Stimulated activated effector memory CD8-positive, alpha-beta T cell treated with anti-CD3 and anti-CD28 coated beads, Interleukin-12 subunit alpha, Interleukin-12 subunit beta, amount 100 ng/mL, for 72 hours (primary cell): ENCODE measurements at regions not wholly inside any gene's neighbourhood (a gene's known extent, or its start where the extent isn't known, plus 50 kb on each side); places are given as distances from the start of the nearest gene placed in this dataset.

ENCODE experiments used
- ATAC-seq: fragments of 150-1000 bp; cut with Tn5 transposase; 2 replicates; pipeline ENCODE4 v1.10.0; 2021
- DNase-seq, 2 donors: peaks; one replicate each; pipeline ENCODE4 v3.0.0; 2021 to 2022; ENCODE audit warnings: low spot score in 2 of 2
- H3K27ac Mint-ChIP-seq: one replicate; pipeline ENCODE4 v1.8.0; 2022; ENCODE audit warnings: mild to moderate bottlenecking, mixed read lengths
- H3K36me3 Mint-ChIP-seq: one replicate; pipeline ENCODE4 v1.8.0; 2022; ENCODE audit warnings: mild to moderate bottlenecking, mixed read lengths
- H3K4me1 Mint-ChIP-seq: one replicate; pipeline ENCODE4 v1.8.0; 2022; ENCODE audit warnings: mixed read lengths
- H3K4me3 Mint-ChIP-seq: one replicate; pipeline ENCODE4 v1.8.0; 2022; ENCODE audit warnings: mild to moderate bottlenecking, mixed read lengths
- H3K9me3 Mint-ChIP-seq: one replicate; pipeline ENCODE4 v1.8.0; 2022; ENCODE audit warnings: mixed read lengths

DNA sequence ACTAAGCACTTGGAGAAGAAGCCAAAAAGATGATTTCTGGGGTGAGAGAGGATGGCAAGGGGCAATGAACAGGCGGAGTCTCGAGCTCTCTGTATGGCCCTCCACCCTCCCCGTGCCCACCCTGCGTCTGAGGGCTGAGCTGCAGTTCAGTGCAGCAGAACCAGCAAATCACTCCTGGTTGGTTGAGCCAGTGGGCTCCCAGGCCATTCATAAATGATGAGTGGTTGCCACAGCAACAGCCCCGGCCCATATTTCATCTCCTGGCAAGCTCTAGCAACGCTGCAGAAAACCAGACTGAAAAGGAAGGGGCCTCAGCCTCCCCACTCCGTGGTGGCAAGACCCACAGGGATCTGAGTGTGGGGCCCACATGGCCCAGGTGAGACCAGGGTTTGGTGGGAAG is 93.8 kb upstream of the PPP1R26 start:
- H3K27ac Mint-ChIP-seq: no peak overlapping the region
- H3K4me1 Mint-ChIP-seq: peaks cover 6% of the 10 kb centered on the region
- no peak overlapping the region for H3K4me3 Mint-ChIP-seq
- H3K36me3 Mint-ChIP-seq: peaks cover 14% of the 10 kb centered on the region
- ATAC-seq: no peak
- no peak for DNase-seq
- no peaks in the 10 kb centered on the region for H3K9me3 Mint-ChIP-seq

- ATAC-seq: no peak
- no peaks in the 10 kb centered on the region for H3K9me3 Mint-ChIP-seq
- peaks cover 14% of the 10 kb centered on the region for H3K36me3 Mint-ChIP-seq
- H3K27ac Mint-ChIP-seq: no peak overlapping the region
- DNase-seq: no peak
- peaks cover 6% of the 10 kb centered on the region for H3K4me1 Mint-ChIP-seq
- no peak overlapping the region for H3K4me3 Mint-ChIP-seq
These were observed 91.6 kb upstream of the PPP1R26 start for GRCh38 chr9:135387976-135388375.

GRCh38 chr9:135388530-135388929 is 91.1 kb upstream of the PPP1R26 start:
- no peak overlapping the region for H3K4me3 Mint-ChIP-seq
- no peak overlapping the region for H3K27ac Mint-ChIP-seq
- no peaks in the 10 kb centered on the region for H3K9me3 Mint-ChIP-seq
- peaks cover 6% of the 10 kb centered on the region for H3K4me1 Mint-ChIP-seq
- ATAC-seq: no peak
- DNase-seq: no peak
- peaks cover 14% of the 10 kb centered on the region for H3K36me3 Mint-ChIP-seq

DNA sequence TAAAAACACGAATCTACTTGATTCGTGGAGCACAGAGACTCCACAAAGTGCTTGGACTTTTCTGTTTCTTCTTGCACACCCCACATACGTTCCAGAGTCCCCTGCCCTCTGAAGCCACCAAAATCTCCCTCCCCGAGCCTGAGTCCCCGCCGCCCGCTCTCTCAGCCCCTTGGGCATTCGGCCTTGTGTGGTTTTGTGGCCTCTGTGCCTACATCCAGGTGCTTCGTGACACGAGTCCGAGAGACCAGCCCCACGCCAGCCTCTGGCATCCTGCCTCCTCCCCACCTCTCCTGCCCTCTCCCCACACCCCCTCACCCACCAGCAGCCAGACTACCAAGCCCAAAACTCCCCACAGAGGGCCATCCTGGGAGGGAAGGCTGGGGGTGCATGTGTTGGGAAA is 87.8 kb upstream of the PPP1R26 start:
- H3K9me3 Mint-ChIP-seq: no peaks in the 10 kb centered on the region
- H3K4me3 Mint-ChIP-seq: no peak overlapping the region
- no peak overlapping the region for H3K27ac Mint-ChIP-seq
- H3K4me1 Mint-ChIP-seq: no peaks in the 10 kb centered on the region
- DNase-seq (no peak), ATAC-seq (no peak)
- H3K36me3 Mint-ChIP-seq: no peaks in the 10 kb centered on the region

DNA sequence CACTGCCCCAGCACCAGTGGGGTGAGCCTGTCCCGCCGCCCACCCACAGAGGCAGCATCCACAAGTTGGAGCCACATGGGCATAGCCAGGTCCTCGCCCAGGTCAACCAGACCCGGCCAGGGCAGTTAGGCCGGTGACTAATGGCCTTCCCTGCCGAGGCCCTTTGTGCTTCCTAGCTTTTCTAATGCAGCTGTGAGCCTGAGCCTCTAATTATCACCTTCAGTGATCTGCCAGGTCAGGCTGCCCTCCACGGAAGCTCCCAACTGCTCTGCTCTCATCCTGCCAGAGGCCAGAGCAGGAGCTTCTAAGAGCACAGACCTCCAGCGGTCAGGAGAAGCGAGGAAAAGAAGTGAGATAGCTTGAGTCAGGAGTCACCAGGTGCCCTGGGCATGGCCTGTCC is 87.1 kb upstream of the PPP1R26 start:
- no peak for ATAC-seq
- no peaks in the 10 kb centered on the region for H3K4me1 Mint-ChIP-seq
- no peaks in the 10 kb centered on the region for H3K9me3 Mint-ChIP-seq
- H3K4me3 Mint-ChIP-seq: no peak overlapping the region
- H3K27ac Mint-ChIP-seq: no peak overlapping the region
- no peak for DNase-seq
- no peaks in the 10 kb centered on the region for H3K36me3 Mint-ChIP-seq

- no peak overlapping the region for H3K27ac Mint-ChIP-seq
- no peak overlapping the region for H3K4me3 Mint-ChIP-seq
- H3K36me3 Mint-ChIP-seq: no peaks in the 10 kb centered on the region
- no peaks in the 10 kb centered on the region for H3K4me1 Mint-ChIP-seq
- no peak for ATAC-seq
- no peak for DNase-seq
- H3K9me3 Mint-ChIP-seq: no peaks in the 10 kb centered on the region
These were observed 85.5 kb upstream of the PPP1R26 start for GRCh38 chr9:135394131-135394530.

DNA sequence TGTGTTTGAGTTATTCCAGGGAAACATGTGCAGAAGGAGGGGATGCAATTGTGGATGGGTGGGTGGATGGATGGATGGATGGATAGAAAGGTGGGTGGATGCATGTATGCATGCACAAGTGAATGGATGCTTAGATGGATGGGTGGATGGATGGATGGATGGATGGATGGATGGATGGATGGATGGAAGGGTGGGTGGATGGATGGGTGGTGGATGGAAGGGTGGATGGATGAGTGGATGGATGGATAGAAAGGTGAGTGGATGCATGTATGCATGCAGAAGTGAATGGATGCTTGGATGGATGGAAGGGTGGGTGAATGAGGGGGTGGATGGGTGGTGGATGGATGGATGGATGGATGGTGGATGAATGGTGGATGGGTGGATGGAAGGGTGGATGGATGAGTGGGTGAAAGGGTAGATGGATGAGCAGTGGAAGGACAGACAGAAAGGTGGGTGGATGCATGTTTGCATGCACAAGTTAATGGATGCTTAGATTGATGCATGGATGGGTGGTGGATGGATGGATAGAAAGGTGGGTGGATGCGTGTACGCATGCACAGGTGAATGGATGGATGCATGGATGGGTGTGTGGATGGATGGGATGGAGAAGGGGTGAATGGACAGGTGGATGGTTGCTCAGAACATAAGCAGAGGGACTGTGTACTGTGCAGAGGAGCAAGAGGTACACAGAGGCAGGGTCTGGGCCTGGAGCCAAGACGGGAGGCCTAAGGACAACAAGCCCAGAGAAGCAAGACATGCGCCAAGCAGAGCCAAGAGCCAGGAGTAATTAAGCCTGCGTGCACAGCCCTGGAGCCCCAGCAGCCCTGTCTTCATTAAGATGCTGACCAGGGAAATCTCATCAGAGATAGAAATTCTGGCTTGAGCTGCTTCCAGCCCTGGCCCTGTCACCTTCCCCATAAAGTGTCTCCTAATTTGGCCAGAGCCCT is 84.6 kb upstream of the PPP1R26 start:
- Mint-ChIP-seq H3K9me3 (no peaks in the 10 kb centered on the region), H3K36me3 (no peaks in the 10 kb centered on the region), H3K4me3 (no peak overlapping the region), H3K4me1 (no peaks in the 10 kb centered on the region), H3K27ac (no peak overlapping the region)
- no peak for ATAC-seq
- no peak for DNase-seq

- ATAC-seq (no peak), DNase-seq (no peak)
- H3K4me1 Mint-ChIP-seq: no peaks in the 10 kb centered on the region
- H3K4me3 Mint-ChIP-seq: no peak overlapping the region
- no peaks in the 10 kb centered on the region for H3K9me3 Mint-ChIP-seq
- H3K27ac Mint-ChIP-seq: no peak overlapping the region
- H3K36me3 Mint-ChIP-seq: no peaks in the 10 kb centered on the region
These were observed 82.4 kb upstream of the PPP1R26 start for GRCh38 chr9:135397142-135397541.

DNA sequence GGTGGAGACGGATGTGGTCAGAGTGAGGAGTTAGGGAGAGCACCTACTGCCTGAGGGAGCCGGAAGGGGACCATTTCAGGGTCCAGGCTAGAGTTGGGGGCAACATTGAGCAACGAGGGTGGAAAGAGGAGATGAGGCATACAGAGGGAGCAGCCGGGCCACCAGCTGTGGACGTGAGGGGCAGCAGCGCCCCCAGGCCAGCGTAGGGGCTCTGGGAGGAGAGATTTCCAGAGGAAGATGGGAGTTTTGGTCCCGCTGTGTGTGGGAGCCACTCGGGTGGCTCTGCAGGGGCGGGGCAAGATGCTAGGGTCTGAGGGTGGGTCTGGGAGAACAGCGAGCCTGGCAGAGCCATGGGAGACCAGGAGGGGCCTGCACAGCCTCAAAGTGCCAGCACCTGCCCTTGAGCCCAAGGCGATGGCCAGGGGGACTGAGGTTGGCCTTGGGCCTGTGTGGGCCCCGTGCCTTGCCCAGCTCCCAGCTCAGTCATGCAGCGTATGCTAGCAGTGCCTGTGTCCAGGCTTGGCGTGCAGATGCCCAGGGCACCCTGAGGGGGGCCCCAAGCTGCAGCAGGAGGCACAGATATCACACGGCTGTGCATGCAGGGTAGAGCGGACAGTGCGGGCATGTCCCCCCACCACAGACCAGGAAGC is 80.5 kb upstream of the PPP1R26 start:
- H3K4me3 Mint-ChIP-seq: no peak overlapping the region
- H3K36me3 Mint-ChIP-seq: no peaks in the 10 kb centered on the region
- ATAC-seq: peak; percentile 14
- no peaks in the 10 kb centered on the region for H3K9me3 Mint-ChIP-seq
- no peak overlapping the region for H3K27ac Mint-ChIP-seq
- DNase-seq: no peak
- no peaks in the 10 kb centered on the region for H3K4me1 Mint-ChIP-seq

GRCh38 chr9:135400496-135400895 is 79.1 kb upstream of the PPP1R26 start:
- Mint-ChIP-seq H3K36me3 (no peaks in the 10 kb centered on the region), H3K4me3 (no peak overlapping the region), H3K4me1 (no peaks in the 10 kb centered on the region), H3K27ac (no peak overlapping the region), H3K9me3 (no peaks in the 10 kb centered on the region)
- no peak for DNase-seq
- ATAC-seq: no peak

DNA sequence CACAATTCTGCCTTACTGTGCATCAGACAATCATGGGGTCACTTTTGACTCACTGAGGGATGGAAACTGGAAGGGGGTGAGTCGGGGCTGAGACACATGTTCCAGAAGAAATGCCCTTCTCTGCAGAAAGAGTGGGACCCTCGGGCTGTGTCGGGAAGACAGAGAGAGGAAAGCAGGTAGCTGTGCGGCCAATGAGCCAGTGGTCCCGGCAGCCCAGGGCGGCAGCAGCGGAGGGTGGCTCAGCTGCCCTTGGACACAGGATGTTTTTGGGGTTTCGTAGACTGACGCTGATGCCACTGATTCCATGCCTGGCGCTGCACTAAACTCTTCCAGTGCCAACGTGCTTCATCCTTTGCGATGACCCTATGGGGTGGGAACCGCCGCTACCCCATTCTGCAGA is 78.4 kb upstream of the PPP1R26 start:
- H3K9me3 Mint-ChIP-seq: no peaks in the 10 kb centered on the region
- DNase-seq: no peak
- H3K27ac Mint-ChIP-seq: no peak overlapping the region
- no peak overlapping the region for H3K4me3 Mint-ChIP-seq
- H3K36me3 Mint-ChIP-seq: no peaks in the 10 kb centered on the region
- ATAC-seq: no peak
- H3K4me1 Mint-ChIP-seq: no peaks in the 10 kb centered on the region

DNA sequence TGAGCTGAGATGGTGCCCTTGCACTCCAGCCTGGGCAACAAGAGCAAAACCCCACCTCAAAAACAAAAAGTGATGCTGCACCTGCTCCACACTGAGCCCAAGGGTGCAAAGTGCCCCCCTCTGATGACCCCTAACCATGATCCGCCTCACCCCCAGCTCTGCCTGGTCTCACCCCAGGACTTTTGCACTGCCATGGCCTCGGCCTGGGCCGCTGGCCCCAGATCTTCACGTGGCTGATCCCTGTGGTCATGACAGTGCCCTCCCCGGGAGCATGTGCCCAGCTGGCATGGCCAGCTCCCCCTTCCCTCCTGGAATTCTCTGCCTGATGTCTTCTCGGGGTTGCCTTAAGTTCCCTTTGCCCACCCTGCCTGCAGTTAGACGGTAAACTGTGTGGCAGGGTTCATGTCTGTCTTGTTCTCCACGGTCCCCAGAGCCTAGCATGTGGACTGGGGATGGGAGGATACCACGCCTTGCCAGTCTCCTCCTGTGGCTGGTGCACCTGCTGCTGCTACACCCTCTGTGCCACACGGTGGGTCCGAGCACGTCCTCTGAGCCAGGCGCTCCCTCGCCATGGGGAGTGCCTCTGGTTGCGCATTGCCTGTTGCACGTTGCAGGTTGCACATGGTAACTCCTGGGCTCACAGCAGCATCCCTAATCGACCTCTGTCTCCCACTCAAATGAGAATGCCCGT is 77.4 kb upstream of the PPP1R26 start:
- DNase-seq: no peak
- no peak for ATAC-seq
- Mint-ChIP-seq H3K27ac (no peak overlapping the region), H3K9me3 (no peaks in the 10 kb centered on the region), H3K36me3 (no peaks in the 10 kb centered on the region), H3K4me3 (no peak overlapping the region), H3K4me1 (no peaks in the 10 kb centered on the region)

DNA sequence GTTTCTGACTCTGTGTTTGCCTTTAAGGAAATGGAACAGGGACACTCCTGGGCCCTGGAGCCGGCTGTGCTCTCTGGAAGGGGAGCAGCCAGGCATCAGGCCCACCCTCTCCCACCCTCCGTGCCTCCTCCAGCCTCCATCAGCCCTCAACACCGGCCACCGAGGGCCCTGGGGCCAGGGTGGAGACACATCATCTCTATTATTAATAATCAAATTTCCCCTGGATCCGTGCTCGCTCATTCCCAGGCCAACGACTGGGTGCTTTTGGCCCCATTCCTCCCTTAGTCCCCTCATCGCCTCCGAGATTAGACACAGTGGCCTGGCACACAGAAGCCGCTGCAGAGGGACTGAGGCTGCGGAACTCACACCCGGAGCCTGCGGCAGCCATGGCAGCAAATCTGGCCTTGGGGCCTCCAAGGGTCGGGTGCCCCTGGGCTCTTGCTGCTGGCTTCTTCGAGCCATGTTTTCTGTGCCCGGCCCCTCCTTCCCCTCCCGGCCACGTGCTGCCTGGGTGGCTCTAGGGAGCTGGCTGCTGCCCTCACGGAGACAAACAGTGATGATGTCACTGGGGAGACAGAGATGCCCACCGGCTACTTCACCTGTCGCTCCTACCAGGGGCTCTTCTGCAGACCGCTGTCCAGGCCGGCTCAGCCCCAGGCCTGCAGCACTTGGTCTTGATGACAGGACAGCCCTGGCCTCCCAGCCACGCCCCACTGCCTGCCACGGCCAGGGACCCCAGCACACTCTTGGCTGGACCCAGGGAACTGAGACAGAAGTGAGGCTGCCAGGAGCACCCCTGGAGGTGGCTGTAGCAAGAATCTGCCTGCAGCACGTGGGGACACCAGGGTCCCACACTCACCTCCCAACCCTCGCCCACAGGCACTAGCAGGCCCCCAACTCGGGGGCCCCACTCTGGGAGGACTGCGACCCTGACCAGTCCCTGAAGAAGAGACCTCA is 76.6 kb upstream of the PPP1R26 start:
- no peaks in the 10 kb centered on the region for H3K4me1 Mint-ChIP-seq
- ATAC-seq (no peak), DNase-seq (no peak)
- H3K27ac Mint-ChIP-seq: no peak overlapping the region
- no peaks in the 10 kb centered on the region for H3K9me3 Mint-ChIP-seq
- H3K4me3 Mint-ChIP-seq: no peak overlapping the region
- no peaks in the 10 kb centered on the region for H3K36me3 Mint-ChIP-seq

DNA sequence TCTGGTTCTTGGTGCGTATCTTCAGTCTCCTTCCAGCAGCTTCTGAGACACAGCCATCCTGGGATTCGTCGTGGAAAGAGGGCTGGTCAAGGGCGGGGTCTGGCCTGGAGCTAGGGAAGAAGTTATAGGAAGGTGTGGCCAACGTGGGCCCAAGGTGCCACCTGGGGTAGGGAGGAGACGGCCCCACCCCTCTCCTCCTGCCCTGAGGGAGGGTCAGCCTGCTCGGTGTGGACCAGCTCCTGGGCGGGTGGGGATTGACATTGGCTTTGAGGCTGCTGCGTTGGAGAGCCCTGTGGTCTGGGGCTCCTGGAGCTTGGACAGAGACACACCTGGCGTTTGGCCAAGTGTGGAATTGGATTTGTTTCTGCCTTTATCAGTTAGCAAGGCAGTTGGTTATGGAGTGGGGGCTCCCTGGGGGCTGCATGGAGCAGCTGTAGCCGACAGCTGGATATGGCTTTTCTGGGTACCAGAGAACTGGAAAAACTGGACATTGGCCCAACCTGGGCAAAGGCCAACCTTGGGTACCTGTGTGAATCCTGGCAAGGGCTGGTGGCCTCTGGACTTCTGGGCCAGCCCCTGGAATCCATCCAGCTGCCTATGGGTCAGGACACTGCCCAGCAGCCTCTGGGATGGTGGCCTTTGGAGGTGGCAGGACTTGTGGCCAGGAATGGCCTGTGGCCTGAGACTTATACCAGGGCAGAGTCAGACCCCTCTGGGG is 75.7 kb upstream of the PPP1R26 start:
- Mint-ChIP-seq H3K27ac (no peak overlapping the region), H3K4me1 (no peaks in the 10 kb centered on the region), H3K9me3 (no peaks in the 10 kb centered on the region), H3K4me3 (no peak overlapping the region), H3K36me3 (no peaks in the 10 kb centered on the region)
- DNase-seq (no peak), ATAC-seq (no peak)
